SIG-M5 (cell line): ENCODE measurements at regions not wholly inside any gene's neighbourhood (a gene's known extent, or its start where the extent isn't known, plus 50 kb on each side); places are given as distances from the start of the nearest gene placed in this dataset.

Experiments
- DNase-seq: peaks from one replicate; lab custom pipeline; 2025; lab: John Stamatoyannopoulos, UW

DNA sequence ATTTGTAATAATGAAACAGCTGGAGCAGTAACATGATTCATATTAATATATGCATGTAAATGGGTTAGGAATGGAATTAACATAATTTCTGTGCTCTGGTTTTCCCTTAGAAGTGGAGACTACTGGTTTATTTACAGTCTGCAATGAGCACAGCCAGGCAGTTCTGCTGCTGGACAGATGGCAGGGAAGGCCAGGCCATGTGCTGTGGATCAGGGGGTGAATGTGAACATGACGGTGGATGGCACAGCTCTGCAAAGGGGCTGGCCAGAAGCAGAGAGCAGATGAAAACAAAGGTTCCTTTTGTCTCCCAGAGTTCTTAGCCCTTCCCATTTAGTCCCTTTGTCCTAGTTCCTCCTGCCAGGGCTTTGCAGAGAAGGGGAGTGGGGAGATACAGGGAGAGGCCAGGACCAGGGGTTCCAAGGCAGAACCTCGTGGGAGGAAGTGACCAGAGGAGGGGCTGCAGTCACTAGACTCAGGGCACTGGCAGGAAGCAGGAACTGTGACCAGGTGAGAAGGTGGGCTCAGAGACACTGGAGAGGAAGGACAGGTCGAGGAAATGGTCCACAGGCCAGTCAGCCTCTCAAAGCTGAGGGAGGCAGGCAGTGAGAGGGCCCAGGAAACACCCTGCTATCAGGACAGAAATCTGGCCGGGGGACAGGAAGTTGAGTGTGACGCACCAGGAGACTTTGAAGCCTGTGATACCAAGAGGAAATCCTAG is 112.9 kb upstream of the ATP8B1 start:
- DNase-seq: no peak

DNA sequence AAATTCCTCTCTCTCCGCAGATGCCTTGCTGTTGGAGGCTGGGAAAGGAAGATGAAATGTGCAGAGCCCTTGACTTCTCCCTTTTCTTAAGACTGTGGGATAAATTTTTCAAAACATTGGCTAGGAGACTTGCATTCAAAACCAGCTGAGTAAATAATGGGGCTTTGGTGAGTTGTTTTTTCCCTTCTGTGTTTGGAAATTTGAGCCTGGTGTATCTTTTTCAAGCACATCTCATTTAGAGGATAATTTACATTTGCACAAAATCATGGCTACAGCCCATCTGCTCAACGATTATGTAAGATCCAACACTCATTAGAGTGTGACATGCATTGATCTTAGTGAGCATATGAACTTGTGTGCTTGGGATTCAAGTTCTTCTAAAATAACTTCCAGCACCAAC is 112.1 kb upstream of the ATP8B1 start:
- DNase-seq: no peak

DNA sequence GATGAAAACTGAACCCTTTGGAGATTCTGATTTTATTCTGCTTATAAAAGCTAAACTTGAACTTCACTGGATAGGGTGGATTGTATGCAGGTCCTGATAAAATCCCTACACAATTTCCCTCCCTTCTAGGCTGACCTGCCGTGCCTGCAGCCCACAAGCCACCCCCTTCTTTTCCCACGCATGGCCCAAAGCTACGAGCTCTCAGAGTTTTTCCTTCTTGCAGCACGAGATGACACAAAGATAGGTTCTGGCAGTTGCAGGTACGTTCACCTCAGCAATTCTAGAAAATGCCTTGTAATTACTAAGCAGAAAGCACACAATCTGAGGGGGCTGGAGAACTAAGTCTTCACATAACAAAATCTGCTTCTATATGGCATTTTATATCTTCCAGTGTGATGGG is 110.6 kb upstream of the ATP8B1 start:
- DNase-seq: no peak

DNA sequence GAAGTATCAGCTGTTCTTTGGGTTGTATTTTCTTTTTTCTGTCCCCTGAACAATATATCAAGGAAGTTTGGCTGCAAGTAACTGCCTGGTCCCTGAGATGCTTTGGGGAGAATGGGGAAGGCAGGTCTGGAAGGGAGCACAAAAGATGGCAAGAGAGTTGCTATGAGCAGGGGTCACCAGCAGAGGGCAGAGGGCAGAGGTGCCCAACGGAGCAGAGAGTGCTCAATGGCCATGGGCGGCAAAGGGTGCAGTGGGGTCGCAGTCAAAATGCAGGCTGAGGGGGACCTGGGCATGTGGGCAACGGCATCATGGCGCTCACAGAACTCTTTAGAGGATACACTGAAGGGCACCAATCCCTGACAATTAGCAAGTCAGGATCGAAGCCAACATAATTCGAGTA is 107.7 kb upstream of the ATP8B1 start:
- DNase-seq: no peak

DNA sequence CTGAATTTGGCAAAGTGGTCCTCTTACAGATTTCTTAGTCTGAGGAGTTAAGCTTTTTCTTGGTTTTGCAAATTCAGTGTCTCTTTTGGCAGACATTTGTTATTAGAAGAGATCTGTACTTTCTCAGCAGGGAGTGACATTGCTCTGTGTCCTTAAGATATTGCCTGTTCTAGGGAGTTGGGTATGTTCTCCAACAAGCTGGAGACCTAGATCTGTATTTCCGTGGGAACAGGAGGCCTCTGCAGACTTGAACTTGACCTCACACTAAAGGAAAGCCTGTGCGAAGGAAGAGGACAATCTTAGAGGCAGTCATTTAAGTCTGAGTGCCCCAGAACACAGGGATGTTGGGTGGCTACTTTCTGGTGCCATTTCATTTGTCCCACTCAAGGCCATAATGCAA is 107.0 kb upstream of the ATP8B1 start:
- no peak for DNase-seq

DNA sequence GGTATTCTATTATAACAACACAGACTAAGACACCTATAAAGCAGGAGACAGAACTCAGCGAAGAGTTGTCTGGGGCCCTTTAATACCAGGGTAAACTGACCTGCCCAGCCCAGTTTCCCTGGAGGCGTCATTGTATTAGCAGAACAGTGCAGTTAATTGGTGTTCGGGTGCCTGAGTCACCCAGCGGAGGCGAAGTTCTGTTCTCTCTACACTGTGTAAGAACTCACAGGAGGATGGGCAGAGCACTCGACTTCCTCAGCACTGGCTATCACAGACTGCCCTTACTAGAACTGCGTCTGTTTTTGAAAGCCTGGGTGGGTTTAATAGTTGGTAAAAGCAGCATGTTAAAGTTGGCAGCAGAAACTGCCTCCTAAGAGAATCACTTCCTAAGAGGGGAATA is 106.5 kb upstream of the ATP8B1 start:
- DNase-seq: no peak

DNA sequence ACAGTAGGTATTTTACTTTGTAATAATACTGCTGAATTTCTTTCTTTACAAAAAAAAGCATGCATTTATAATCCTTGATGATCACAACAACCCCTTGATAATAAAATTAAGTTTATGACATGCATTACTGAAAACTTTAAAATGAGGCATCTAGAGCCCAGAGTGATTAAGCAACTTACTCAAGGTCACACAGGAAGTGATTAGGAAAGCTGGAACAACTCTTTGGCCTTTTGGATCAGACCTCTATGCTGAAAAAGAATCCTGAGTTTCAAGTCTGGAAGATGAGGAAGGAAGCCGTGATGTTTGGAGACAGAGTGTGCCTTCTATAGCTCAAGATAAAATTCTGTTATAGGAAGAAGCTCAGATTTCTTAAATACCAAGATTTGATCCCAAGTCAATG is 105.0 kb upstream of the ATP8B1 start:
- DNase-seq: no peak

DNA sequence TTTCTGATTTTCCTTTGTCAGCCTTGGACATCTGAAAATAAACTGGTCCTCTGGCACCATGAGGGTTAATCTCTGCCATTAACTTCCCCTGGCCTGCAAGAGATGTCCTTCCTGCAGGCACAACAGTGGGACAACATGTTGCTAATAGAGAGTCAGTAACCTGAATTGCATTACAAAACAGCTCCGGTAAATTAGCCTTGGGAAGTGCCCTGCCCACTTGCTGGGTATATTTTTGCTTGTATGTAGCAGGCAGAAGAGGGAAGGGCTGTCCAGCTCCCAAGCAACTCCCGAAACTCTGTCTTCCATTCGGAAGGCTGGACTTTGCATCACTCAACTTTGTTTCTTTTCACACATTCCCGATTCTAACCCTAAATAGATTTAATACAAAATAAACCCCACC is 104.4 kb upstream of the ATP8B1 start:
- DNase-seq: no peak

DNA sequence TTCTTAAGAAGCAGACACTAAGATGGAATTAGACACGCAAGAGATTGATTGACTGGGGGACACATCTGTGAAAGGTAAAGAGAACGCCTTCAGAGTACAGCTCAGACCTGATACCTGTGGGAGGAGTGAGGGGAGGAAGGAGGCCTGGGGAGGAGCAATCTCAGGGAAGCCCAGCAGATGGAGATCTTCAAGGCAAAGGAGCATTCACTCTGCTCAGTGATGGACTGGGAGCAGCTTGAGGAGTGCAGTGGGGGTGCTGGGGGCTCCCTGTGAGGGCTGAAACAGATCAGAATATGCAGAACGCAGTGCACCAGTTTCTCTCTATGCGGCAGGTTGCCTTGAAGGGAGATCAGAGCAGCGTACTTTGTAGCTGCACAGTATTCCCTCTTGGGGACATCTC is 103.7 kb upstream of the ATP8B1 start:
- no peak for DNase-seq

DNA sequence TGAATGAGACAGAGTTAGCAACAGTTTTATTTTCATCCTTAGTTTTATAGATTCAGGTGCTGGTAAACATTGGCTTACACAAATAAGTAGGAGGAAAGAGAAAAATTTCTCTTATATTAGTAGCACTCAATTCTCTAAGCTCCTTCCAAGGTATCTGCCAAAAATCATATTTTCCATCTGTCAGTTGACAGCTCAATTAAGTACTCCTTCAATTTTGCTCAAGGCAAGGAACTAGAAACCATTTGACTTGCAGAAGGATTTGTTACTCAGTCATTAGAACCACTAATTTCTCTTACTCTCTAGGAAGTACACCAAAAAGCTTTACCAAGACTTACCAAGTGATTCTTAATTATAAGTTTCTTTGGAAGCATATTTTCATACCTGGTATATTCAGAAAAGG is 101.4 kb upstream of the ATP8B1 start:
- DNase-seq: no peak

DNA sequence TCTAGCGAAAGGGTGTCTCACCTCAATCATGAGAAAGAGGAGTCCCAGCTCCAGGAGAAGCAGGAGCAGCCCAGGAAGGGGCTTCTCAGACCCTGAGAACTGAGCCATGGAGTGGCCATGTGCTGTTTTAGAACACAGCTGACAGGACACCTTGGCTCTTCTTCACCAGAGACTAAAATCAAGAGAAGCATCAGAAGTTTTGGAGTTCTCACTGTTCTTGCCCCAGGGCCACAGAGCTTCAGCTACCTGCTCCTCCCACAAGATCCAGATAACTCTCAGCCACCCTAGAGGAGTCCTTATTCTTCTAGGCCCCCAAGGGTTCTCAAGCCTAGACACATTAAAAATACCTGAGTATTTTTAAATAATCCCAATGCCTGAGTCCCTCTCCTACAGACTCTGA is 99.6 kb upstream of the ATP8B1 start:
- no peak for DNase-seq

DNA sequence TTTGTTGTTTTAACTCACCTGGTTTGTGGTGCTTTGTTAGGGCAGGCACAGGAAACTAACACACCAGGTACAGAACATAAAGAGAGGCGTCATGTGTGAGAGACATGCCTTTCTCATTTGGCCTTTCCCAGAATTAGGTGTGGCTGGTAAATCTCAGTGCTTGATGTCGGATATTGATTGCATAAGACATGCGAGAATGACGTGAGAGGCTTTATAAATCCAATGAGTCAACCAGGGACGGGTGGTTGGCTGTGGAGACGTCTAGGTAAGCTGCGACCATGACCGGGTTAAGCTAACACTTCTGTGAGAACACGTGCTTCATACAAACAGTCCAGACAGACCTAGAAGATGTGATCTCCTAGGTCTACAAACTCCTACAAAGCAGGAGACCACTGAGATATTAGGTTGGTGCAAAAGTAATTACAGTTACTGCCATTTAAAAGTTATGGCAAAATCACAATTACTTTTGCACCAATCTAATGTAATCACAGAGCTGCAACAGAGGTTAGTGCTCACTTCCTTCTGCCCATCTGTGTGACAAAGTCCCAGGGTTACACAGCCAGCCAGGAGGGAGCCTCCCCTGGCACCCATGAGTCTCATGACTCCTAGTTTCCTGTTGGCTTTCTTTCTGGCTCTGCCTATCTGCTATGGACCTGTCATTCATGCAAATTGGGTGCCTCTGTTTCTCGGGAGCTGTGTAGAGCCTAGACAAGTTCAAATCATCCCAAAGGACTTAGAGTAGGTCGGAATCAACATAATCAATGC is 98.9 kb upstream of the ATP8B1 start:
- no peak for DNase-seq

DNA sequence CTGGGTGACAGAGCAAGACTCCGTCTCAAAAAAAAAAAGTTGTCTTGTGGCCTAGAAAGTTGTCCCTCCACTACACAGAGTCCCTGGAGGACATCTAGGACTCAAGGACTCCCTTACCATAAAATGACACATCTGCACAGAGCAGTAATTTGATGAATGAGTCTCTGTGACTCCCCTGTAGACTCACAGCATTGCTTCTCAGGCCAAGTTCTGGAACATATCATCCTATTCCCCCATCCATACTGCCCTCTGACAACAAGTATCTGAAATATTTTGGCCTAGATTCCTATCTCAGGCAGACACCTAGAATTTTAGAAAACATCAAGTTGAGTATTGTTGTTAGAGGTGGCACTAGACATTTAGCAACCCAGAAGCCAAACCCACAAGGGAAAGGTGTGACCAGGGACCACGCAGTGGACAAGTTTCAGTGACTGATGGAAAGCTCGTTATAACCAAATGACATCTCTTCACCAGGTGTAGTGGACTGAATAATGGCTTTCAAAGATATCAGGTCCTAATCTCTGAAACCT is 97.9 kb upstream of the ATP8B1 start:
- DNase-seq: no peak

DNA sequence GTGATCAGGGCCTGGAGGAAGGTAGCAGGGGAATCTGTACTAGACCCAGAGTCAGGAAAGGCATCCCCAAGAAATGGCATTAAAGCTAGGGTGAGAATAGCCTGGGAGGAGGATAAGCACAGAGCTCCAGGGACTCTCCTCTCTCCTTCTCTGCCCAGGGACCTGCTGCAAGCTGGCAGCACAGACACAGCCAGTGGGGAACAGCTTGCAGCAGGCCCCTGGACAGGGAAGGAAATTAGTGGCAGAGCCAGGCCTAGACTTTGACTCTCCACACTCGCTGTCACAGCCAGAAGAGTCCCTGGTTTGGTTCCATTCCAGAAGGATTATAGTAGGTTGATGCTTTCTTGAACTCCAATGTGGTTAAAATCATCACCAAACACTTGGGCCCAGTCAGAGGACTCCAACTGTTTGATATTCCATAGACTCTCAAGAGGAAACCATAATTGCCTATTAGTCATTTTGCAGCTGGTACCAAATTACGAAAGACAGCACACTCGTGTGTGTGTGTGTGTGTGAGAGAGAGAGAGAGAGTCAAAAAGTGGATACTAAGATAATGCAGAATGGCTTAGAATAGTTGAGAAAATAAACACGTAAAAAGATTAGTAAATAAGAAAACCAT is 95.5 kb upstream of the ATP8B1 start:
- DNase-seq: no peak

DNA sequence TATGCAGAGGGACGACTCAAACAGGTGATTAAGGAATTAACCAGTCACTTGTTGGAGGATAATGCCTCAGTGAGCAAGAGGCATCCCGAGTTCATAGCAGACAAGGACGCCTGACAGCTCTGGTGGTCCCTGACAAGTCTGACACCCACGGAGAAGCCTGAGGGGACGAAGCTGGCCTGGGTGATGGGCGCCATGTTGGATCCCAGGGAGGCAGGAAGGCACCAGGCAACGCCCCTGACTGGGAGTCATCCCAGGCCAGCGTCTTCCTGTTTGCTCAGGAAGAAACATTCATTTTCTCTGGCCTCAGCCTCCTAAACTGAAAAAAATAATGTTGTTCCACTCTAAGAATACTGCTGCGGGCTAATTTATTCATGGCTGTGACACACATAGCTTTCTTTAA is 92.1 kb upstream of the ATP8B1 start:
- DNase-seq: no peak

DNA sequence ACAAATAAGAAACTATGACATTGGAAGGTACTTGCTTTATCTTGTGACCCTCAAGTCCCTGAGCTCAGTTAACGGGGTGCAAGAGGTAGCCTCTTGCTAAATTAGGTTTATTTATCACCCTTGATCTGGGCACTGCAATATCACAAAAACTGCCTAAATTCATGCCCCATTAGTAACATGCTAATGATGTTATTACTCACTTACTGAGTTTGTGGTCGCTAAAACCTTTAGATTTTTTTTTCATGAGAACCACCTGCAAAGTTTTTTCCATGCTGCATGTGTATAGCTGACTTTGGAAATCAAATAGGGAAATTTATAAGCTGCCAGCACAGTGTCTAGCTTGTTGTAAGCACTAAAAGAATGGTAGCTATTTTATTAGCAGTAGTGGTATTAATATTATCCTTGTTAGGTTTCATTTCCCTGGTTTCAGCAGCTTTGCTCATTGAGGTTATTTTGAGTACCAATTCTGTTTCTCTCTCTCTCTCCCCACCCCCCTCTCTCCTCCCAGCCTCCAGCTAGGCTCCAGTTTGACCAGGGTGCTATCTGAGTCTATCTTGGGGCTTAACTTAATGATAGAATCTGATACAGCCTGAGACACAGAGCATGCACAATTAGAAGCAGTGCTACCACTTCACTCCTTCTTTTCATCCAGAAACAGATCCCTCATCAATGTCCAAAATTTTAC is 88.7 kb upstream of the ATP8B1 start:
- no peak for DNase-seq

DNA sequence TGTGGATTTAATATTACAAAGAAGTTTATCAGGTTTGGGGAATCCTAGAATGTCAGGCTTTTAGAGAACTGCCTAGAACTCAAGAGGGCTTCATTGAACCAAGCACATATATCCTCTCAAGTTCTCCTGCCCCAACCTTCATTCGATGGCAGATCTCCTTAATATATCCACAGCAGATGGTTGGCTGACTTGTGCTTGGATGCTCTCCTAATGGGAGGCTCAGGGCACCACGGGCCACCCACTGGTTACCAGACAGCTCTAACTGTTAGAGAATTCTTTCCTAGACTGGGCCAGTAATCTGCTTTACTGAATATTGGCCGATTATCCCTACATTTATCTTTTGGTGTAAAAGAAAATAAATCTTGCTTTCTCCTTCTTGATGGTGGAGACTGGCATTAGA is 87.2 kb upstream of the ATP8B1 start:
- DNase-seq: no peak

DNA sequence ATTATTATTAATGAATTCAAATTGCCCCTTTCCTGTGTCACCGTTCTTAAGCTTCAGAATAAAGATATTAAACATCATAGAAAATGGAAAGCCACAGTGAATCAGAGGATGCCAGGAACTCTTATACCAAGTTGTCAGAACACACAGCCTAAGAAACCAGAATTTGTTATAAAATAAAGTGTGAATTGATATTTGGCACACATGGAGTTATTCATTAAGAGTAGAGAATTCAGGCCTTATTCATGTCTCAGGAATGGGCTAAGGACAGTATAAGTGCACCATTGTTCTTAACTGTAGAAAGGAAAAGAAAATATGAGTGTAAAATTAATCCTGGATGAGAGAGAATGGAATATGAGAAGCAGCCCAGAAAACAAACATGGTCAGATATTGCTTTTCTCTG is 86.7 kb upstream of the ATP8B1 start:
- DNase-seq: no peak

DNA sequence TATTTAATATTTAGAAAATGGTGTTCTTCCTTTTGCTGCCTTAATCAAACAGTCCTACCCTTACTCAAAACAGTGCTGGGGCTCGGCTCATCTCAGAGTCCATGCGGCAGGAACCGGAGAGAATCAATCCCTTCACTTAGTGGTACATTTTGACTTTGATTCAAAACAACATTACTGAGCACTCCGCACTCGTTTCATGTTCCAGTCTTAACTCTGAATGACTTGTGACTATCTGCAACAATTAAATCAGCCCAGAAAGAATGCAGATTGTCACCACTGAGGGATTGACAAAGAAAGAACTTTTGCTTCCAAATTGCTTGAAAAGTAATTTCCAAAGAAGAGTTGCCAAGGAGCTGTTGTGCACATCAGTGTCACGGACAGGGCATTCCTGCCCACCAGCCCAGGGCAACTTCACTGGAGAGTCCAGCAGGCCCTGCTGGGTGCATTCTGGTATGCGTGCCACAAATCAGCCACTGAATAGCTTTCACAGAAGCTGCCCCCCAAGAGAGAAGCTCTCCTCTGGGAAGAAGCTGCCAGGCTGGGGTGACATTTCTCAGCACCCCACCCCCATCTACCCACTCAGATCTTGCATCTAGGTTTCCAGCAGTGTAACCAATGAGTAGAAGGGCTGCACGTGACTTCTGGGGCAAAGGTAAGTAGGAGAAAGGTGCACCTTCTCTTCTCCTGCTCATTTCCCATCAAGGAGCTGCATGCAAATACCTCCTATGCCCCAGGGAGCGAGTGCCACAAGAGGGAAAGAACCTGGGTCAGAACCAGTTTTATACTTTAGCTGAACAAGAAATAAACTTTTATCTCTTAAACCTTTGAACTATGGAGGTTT is 84.6 kb upstream of the ATP8B1 start:
- DNase-seq: no peak

DNA sequence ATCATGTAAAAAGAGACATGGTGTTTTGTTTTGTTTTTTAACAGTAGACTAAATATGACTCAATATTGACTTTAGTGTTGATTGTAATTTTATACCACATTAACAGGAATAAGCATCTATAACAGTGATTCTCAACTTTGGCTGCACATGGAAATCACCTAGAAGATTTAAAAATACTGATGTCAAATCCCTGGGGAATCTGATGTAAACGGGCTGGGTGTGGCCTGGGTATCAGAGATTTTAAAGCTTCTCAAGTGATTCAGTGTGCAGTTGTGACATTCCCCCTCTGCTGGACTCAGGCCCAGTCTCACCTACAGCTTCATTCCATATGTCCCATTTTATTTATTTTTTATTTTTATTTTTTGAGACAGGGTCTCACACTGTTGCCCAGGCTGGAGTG is 82.8 kb upstream of the ATP8B1 start:
- no peak for DNase-seq

DNA sequence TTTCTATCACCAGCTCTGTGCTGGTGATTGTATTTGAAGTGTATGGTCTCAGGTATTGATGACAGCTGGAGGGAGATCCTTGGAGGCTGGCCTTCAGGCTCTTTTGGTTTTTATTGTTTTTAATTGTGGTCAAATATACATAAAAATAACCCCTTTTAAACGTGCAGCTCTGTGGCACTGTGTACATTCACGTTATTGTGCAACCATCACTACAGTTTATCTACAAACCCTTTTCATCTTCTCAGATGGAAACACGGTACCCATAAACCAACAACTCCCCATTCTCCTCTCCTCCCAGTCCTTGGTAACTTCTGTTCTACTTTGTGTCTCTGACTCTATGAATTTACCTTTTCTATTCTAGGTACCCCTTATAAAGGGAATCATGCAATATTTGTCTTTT is 79.3 kb upstream of the ATP8B1 start:
- no peak for DNase-seq
